GM12878 (cell line): ENCODE measurements at regions not wholly inside any gene's neighbourhood (a gene's known extent, or its start where the extent isn't known, plus 50 kb on each side); places are given as distances from the start of the nearest gene placed in this dataset.

Source experiments
- ATAC-seq: fragments of 200-7000 bp; cut with Tn5 transposase; 3 replicates; pipeline ENCODE4 v1.9.1; 2020; ENCODE audit warnings: mild to moderate bottlenecking, moderate library complexity
- BruUV-seq: library from RNA; stranded (reverse); fragments of 400-500 nt; replicated peaks from 2 replicates; lab custom pipeline; 2021; lab: Mats Ljungman, UMichigan
- CTCF ChIA-PET: fragments of 300-600 bp; sonication (Branson Sonifier 250); formaldehyde crosslinking; extraction: SDS; loops from one replicate; lab custom pipeline; 2021; ENCODE audit warnings: inconsistent platforms; lab: Yijun Ruan, JAX
- POLR2A ChIA-PET: fragments of 350-600 bp; formaldehyde crosslinking; extraction: SDS; loops from one replicate; lab custom pipeline; 2021; ENCODE audit warnings: inconsistent platforms; lab: Charles Lee
- RAD21 ChIA-PET: fragments of 300-600 bp; sonication (Branson Sonifier 250); formaldehyde crosslinking; loops from one replicate; lab custom pipeline; 2023; ENCODE audit warnings: antibody characterized with exemption; ENCODE audit not compliant: unreplicated experiment; lab: Charles Lee
- SMC1A ChIA-PET: fragments of 300-600 bp; sonication (Branson Sonifier 250); formaldehyde crosslinking; loops from one replicate; lab custom pipeline; 2023; ENCODE audit not compliant: unreplicated experiment, uncharacterized antibody; lab: Charles Lee
- DNase-seq: peaks from one replicate; pipeline ENCODE4 v3.0.0-alpha.2; 2011; ENCODE audit warnings: low read depth, low spot score
- FAIRE-seq: peaks from 3 replicates; lab custom pipeline; 2011; peaks lifted over from hg19 to GRCh38; lab: Jason Lieb, UNC
- H2AFZ ChIP-seq: 2 replicates; pipeline ENCODE4 v1.6.0; 2011; ENCODE audit warnings: low read depth, low read length, control low read depth; ENCODE audit not compliant: control insufficient read depth
- H3K27ac ChIP-seq: 2 replicates; pipeline ENCODE4 v1.5.1; 2011; ENCODE audit warnings: control low read depth; ENCODE audit not compliant: control insufficient read depth, insufficient read depth
- H3K27me3 ChIP-seq, 2 experiments: replicated peaks in 1 of 2; 2 replicates each; pipeline versions ENCODE4 v1.6.0 to v1.6.1; 2011; ENCODE audit warnings: low read length in 1 of 2; ENCODE audit not compliant: control insufficient read depth in 2 of 2, insufficient read depth in 2 of 2
- H3K36me3 ChIP-seq, 2 experiments: 2 replicates each; pipeline ENCODE4 v1.5.1; 2011; ENCODE audit warnings: low read length in 1 of 2; ENCODE audit not compliant: control insufficient read depth in 2 of 2, insufficient read depth in 2 of 2
- H3K4me1 ChIP-seq: 2 replicates; pipeline ENCODE4 v1.6.1; 2011; ENCODE audit warnings: mild to moderate bottlenecking, low read length, moderate library complexity, mixed read lengths; ENCODE audit not compliant: control insufficient read depth, insufficient read depth
- H3K4me2 ChIP-seq: 2 replicates; pipeline ENCODE4 v1.6.0; 2011; ENCODE audit warnings: control low read depth; ENCODE audit not compliant: control insufficient read depth, insufficient read depth
- H3K4me3 ChIP-seq: fragments of 200-600 bp; sonication (generic); 2 replicates; pipeline ENCODE4 v1.5.1; 2016
- H3K79me2 ChIP-seq: 2 replicates; pipeline ENCODE4 v1.6.0; 2011; ENCODE audit warnings: low read length; ENCODE audit not compliant: control insufficient read depth, insufficient read depth
- H3K9ac ChIP-seq: 2 replicates; pipeline ENCODE4 v1.8.0; 2011; ENCODE audit warnings: low read length, control low read depth, mixed read lengths; ENCODE audit not compliant: control insufficient read depth, insufficient read depth
- H3K9me3 ChIP-seq: replicated peaks from 3 replicates; pipeline ENCODE4 v1.5.1; 2011; ENCODE audit warnings: mild to moderate bottlenecking, low read length; ENCODE audit not compliant: control insufficient read depth, insufficient read depth
- H4K20me1 ChIP-seq: 2 replicates; pipeline ENCODE4 v1.6.0; 2011; ENCODE audit not compliant: control insufficient read depth, insufficient read depth
- CBX5 ChIP-seq: sonication (generic); IDR thresholded peaks from 2 replicates; pipeline ENCODE4 v1.6.1; 2016; ENCODE audit warnings: low read depth, moderate library complexity, mild to moderate bottlenecking, inconsistent platforms
- PML ChIP-seq: IDR thresholded peaks from 2 replicates; pipeline ENCODE4 v1.6.1; 2012; ENCODE audit warnings: low read length, inconsistent platforms
- RB1 ChIP-seq: fragments of 450-650 bp; formaldehyde crosslinking; IDR thresholded peaks from 2 replicates; pipeline ENCODE4 v1.6.1; 2017; ENCODE audit warnings: mild to moderate bottlenecking, borderline replicate concordance
- RFX5 ChIP-seq: IDR thresholded peaks from 2 replicates; pipeline ENCODE4 v1.6.1; 2011; ENCODE audit warnings: low read depth, low read length, improper control_type of control experiment
- RUNX3 ChIP-seq: IDR thresholded peaks from 2 replicates; pipeline ENCODE4 v1.6.1; 2012; ENCODE audit warnings: low read length, inconsistent platforms
- ZNF384 ChIP-seq: IDR thresholded peaks from 2 replicates; pipeline ENCODE4 v1.6.1; 2012; ENCODE audit warnings: low read depth, mild to moderate bottlenecking, low read length, improper control_type of control experiment, borderline replicate concordance
- ZSCAN29 ChIP-seq: fragments of 450-650 bp; IDR thresholded peaks from 2 replicates; pipeline ENCODE4 v1.6.1; 2017; ENCODE audit warnings: mild to moderate bottlenecking, moderate library complexity
- WGBS: methylation state at CpG from one replicate; pipeline ENCODE4 v1.1.6; 2016; ENCODE audit warnings: low lambda C conversion rate; ENCODE audit not compliant: insufficient replicate concordance, insufficient coverage; ENCODE audit errors: missing lambda C conversion rate; 5-methylcytosine and 5-hydroxymethylcytosine counted together
- in situ Hi-C: fragments of 300-500 bp; cut with MboI; formaldehyde crosslinking; loops from 9 replicates; pipeline ENCODE4 v1.14.3; 2018; ENCODE audit warnings: mixed read lengths
- intact Hi-C: fragments of 100-400 bp; cut with micrococcal nuclease; formaldehyde crosslinking; loops from one replicate; pipeline ENCODE4 v1.14.2; 2022; ENCODE audit not compliant: unreplicated experiment
- TF ChIP-seq, protein P1 (sequence below): fragments of 450-650 bp; IDR thresholded peaks from 2 replicates; pipeline ENCODE4 v1.6.1; 2016; ENCODE audit warnings: mild to moderate bottlenecking, moderate library complexity, borderline replicate concordance
- TF ChIP-seq, protein P2 (sequence below): fragments of 150-350 bp; IDR thresholded peaks from 2 replicates; pipeline ENCODE4 v1.6.1; 2014; ENCODE audit warnings: mild to moderate bottlenecking, low read depth, low read length
- TF ChIP-seq, protein P3 (sequence below): fragments of 450-650 bp; IDR thresholded peaks from 2 replicates; pipeline ENCODE4 v1.6.1; 2017; ENCODE audit warnings: borderline replicate concordance

GRCh38 chr4:108398836-108399235 is 221.5 kb upstream of the RPL34 start:
- H2AFZ ChIP-seq = no peak overlapping the region
- in situ Hi-C loops = no loop called here
- no TSS peak for BruUV-seq
- H3K4me2 ChIP-seq = no peak overlapping the region
- H3K27me3 ChIP-seq = no peaks in the 10 kb centered on the region
- WGBS = 22% methylated on average over 7 of the region's 7 CpGs
- H3K9ac ChIP-seq = no peak overlapping the region
- H3K79me2 ChIP-seq = no peaks in the 10 kb centered on the region
- H3K9me3 ChIP-seq = no peaks in the 10 kb centered on the region
- ATAC-seq = no peak
- POLR2A ChIA-PET = no interaction called here
- RAD21 ChIA-PET = no interaction called here
- H3K4me3 ChIP-seq = no peak overlapping the region
- FAIRE-seq = no peak
- no peak for DNase-seq
- intact Hi-C loops = no loop called here
- SMC1A ChIA-PET = no interaction called here
- H3K4me1 ChIP-seq = no peaks in the 10 kb centered on the region
- TF ChIP-seq RB1 = no peak
- TF ChIP-seq, protein P1, sequence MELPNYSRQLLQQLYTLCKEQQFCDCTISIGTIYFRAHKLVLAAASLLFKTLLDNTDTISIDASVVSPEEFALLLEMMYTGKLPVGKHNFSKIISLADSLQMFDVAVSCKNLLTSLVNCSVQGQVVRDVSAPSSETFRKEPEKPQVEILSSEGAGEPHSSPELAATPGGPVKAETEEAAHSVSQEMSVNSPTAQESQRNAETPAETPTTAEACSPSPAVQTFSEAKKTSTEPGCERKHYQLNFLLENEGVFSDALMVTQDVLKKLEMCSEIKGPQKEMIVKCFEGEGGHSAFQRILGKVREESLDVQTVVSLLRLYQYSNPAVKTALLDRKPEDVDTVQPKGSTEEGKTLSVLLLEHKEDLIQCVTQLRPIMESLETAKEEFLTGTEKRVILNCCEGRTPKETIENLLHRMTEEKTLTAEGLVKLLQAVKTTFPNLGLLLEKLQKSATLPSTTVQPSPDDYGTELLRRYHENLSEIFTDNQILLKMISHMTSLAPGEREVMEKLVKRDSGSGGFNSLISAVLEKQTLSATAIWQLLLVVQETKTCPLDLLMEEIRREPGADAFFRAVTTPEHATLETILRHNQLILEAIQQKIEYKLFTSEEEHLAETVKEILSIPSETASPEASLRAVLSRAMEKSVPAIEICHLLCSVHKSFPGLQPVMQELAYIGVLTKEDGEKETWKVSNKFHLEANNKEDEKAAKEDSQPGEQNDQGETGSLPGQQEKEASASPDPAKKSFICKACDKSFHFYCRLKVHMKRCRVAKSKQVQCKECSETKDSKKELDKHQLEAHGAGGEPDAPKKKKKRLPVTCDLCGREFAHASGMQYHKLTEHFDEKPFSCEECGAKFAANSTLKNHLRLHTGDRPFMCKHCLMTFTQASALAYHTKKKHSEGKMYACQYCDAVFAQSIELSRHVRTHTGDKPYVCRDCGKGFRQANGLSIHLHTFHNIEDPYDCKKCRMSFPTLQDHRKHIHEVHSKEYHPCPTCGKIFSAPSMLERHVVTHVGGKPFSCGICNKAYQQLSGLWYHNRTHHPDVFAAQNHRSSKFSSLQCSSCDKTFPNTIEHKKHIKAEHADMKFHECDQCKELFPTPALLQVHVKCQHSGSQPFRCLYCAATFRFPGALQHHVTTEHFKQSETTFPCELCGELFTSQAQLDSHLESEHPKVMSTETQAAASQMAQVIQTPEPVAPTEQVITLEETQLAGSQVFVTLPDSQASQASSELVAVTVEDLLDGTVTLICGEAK = no peak
- no peak for TF ChIP-seq CBX5
- TF ChIP-seq PML = no peak
- TF ChIP-seq, protein P2, sequence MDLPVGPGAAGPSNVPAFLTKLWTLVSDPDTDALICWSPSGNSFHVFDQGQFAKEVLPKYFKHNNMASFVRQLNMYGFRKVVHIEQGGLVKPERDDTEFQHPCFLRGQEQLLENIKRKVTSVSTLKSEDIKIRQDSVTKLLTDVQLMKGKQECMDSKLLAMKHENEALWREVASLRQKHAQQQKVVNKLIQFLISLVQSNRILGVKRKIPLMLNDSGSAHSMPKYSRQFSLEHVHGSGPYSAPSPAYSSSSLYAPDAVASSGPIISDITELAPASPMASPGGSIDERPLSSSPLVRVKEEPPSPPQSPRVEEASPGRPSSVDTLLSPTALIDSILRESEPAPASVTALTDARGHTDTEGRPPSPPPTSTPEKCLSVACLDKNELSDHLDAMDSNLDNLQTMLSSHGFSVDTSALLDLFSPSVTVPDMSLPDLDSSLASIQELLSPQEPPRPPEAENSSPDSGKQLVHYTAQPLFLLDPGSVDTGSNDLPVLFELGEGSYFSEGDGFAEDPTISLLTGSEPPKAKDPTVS = no peak
- TF ChIP-seq ZNF384 = no peak
- TF ChIP-seq RUNX3 = no peak
- TF ChIP-seq, protein P3, sequence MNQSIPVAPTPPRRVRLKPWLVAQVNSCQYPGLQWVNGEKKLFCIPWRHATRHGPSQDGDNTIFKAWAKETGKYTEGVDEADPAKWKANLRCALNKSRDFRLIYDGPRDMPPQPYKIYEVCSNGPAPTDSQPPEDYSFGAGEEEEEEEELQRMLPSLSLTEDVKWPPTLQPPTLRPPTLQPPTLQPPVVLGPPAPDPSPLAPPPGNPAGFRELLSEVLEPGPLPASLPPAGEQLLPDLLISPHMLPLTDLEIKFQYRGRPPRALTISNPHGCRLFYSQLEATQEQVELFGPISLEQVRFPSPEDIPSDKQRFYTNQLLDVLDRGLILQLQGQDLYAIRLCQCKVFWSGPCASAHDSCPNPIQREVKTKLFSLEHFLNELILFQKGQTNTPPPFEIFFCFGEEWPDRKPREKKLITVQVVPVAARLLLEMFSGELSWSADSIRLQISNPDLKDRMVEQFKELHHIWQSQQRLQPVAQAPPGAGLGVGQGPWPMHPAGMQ = no peak
- TF ChIP-seq ZSCAN29 = no peak
- TF ChIP-seq RFX5 = no peak
- H4K20me1 ChIP-seq = no peaks in the 10 kb centered on the region
- H3K27ac ChIP-seq = no peak overlapping the region
- H3K36me3 ChIP-seq = no peaks in the 10 kb centered on the region
- CTCF ChIA-PET = no interaction called here
